ENCODE measurements at regions not wholly inside any gene's neighbourhood (a gene's known extent, or its start where the extent isn't known, plus 50 kb on each side); places are given as distances from the start of the nearest gene placed in this dataset.

DNA sequence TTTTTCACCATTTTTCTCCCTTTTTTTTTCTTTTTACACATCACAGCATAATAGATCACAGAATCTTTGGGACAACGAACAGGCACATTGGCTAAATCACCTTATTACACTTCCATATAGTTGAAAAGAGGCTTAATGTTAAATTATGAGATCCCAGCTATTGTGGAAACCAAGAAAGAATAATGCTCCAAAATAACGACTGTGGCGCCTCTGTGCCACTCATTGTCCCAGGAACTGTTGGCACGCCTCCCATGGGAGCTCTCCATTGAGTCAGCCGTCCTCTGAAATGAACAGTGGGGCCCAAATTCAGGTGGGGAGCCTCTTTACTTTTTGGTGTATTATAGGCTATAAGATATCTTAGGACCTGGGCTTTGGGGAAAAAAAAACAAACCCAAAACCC is 82.2 kb upstream of the NFIB start:
- intact Hi-C loops (cut with DNase I; ENCODE audit: low total_unique reads), result no loop called here
- no peak overlapping the region for H3K4me3 ChIP-seq (ENCODE audit: low read depth, poor library complexity, severe bottlenecking)
- WGBS, 2 donors, result 83 to 89% methylated on average over 5 of the region's 5 CpGs
- DNase-seq (ENCODE audit: low spot score in 2 of 2), result no peak
- TF ChIP-seq, protein P1, sequence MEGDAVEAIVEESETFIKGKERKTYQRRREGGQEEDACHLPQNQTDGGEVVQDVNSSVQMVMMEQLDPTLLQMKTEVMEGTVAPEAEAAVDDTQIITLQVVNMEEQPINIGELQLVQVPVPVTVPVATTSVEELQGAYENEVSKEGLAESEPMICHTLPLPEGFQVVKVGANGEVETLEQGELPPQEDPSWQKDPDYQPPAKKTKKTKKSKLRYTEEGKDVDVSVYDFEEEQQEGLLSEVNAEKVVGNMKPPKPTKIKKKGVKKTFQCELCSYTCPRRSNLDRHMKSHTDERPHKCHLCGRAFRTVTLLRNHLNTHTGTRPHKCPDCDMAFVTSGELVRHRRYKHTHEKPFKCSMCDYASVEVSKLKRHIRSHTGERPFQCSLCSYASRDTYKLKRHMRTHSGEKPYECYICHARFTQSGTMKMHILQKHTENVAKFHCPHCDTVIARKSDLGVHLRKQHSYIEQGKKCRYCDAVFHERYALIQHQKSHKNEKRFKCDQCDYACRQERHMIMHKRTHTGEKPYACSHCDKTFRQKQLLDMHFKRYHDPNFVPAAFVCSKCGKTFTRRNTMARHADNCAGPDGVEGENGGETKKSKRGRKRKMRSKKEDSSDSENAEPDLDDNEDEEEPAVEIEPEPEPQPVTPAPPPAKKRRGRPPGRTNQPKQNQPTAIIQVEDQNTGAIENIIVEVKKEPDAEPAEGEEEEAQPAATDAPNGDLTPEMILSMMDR (IDR thresholded peaks at IDR 0.05), result no peak
- TF ChIP-seq POLR2A (IDR thresholded peaks at IDR 0.05), result no peak

DNA sequence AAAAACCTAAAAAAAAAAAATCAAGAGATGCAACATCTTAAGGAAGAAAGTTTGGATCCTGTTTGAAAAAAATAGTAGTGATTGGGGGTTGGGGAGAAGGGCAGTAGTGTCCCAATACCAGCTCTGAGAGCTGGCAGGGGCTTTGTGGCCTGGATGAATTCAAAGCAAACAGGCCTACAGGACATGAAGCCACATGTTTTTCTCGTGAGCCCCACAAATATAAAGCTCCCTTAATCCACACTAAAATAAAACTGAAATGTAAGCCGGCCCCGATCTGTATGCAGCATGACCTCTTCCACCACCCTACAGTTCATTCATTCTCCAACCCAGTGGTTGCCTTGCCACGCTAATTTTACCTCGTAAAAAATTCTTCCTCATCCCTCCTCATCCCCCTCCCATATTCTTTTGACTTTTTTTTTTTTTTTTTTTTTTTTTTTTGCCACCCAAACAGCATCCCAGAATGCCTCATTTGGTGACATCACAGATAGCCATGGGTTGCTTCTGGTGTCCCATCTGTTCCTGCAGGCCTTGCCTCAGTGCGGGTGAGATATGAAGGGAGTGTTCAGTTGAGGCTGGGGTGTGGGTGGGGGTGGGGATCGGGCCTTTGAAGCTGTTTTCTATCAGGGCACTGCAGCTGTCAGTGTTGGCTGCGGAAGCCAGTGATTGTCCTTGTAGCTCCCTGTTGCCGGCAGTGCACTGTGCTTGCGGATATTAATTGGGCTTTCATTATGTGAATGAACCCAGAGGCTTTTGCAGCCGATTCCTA is 81.6 kb upstream of the NFIB start:
- intact Hi-C loops (cut with DNase I; ENCODE audit: low total_unique reads), result no loop called here
- no peak overlapping the region for H3K4me3 ChIP-seq (ENCODE audit: low read depth, poor library complexity, severe bottlenecking)
- TF ChIP-seq, protein P1 (IDR thresholded peaks at IDR 0.05), result no peak
- TF ChIP-seq POLR2A (IDR thresholded peaks at IDR 0.05), result no peak
- 81 to 84% methylated on average over 11 of the region's 11 CpGs for WGBS, 2 donors
- no peak for DNase-seq (ENCODE audit: low spot score in 2 of 2)

DNA sequence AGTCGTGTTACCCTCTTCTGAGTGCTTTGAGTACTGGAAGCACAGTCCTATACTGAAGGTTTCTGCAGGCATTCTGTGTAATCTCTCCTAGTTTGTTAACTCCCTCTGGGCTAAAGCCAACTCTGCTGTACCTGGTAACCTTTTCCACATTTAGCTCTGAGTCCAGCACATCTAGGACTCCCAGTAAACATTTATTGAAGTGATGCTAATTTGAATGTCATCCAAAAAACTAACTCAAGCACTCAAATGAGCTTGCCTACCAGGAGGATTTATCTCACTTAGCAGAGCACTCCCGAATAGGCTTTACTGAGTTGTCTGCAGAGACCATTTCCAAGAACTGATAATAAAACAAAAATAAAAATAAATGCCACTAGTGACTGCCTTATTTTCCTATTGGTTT is 79.5 kb upstream of the NFIB start:
- WGBS, 2 donors, result 63 to 82% methylated on average over 2 of the region's 2 CpGs
- no peak for TF ChIP-seq POLR2A (IDR thresholded peaks at IDR 0.05)
- TF ChIP-seq, protein P1 (IDR thresholded peaks at IDR 0.05), result no peak
- no peak for DNase-seq (ENCODE audit: low spot score in 2 of 2)
- no peak overlapping the region for H3K4me3 ChIP-seq (ENCODE audit: low read depth, poor library complexity, severe bottlenecking)
- intact Hi-C loops (cut with DNase I; ENCODE audit: low total_unique reads), result no loop called here

DNA sequence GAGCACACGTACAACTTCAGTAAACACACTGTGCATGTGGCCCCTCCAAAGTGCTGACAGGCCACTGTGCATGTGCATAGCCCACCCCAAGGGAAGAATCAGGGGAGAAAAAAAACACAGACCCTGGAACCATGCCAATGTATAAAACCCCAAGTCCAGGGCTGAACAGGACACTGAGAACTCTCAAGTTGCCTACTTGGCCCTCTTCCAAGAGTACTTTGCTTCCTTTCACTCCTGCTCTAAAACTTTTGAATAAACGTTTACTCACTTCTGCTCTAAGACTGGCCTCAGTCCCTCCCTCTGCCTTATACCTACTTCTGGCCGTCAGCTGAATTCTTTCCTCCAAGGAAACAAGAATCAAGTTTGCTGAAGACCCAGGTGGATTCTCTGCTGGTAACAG is 77.7 kb upstream of the NFIB start:
- intact Hi-C loops (cut with DNase I; ENCODE audit: low total_unique reads), result no loop called here
- WGBS, 2 donors, result 60 to 61% methylated on average over 3 of the region's 3 CpGs
- TF ChIP-seq, protein P1 (IDR thresholded peaks at IDR 0.05), result no peak
- no peak for TF ChIP-seq POLR2A (IDR thresholded peaks at IDR 0.05)
- no peak for DNase-seq (ENCODE audit: low spot score in 2 of 2)
- H3K4me3 ChIP-seq (ENCODE audit: low read depth, poor library complexity, severe bottlenecking), result no peak overlapping the region

DNA sequence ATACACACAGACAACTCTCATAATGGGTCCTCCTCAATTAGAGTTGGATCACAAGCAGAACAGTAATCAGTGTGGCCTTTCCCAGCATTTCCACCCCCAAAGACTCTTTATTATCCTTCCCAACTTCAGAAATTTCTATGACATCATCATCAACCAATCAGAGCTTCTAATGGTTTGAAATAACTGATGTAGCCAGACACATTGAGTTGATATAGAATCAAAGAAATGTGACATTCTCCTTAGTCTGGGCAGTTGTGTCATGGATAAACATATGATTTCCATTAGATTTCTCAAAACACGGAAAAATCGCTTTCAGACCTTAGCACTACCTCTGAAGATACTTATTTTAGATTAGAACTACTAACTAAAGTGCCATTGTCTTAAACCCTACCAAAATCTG is 75.7 kb upstream of the NFIB start:
- TF ChIP-seq, protein P1 (IDR thresholded peaks at IDR 0.05), result no peak
- TF ChIP-seq POLR2A (IDR thresholded peaks at IDR 0.05), result no peak
- intact Hi-C loops (cut with DNase I; ENCODE audit: low total_unique reads), result no loop called here
- H3K4me3 ChIP-seq (ENCODE audit: low read depth, poor library complexity, severe bottlenecking), result no peak overlapping the region
- 73% methylated on average over 2 of the region's 2 CpGs for WGBS, 2 donors
- DNase-seq (ENCODE audit: low spot score in 2 of 2), result no peak

DNA sequence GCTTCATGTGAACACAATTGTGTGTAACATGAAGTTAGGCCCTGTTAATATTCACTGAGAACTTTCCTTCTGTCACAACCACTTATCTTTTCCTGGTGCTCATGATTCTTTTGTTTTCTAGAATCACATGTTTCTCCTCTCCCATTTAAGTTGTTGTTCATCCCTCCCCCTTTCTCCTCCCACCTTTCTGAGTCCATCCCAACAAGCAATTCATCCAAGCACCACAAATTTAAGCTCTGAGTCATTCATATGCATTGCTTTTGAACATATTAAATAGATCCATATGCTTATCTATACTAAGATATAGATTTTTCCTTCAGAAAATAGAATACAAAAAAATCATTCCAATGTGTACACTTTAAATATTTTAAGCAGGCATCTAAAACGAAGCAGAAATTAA is 75.2 kb upstream of the NFIB start:
- WGBS, 2 donors, result 70 to 73% methylated on average over 1 of the region's 1 CpG
- DNase-seq (ENCODE audit: low spot score in 2 of 2), result no peak
- TF ChIP-seq, protein P1 (IDR thresholded peaks at IDR 0.05), result no peak
- no peak for TF ChIP-seq POLR2A (IDR thresholded peaks at IDR 0.05)
- H3K4me3 ChIP-seq (ENCODE audit: low read depth, poor library complexity, severe bottlenecking), result no peak overlapping the region
- intact Hi-C loops (cut with DNase I; ENCODE audit: low total_unique reads), result no loop called here

Measured in lower leg skin (tissue), 4 donors.